Upper lobe of left lung (tissue), 4 donors: ENCODE measurements at regions not wholly inside any gene's neighbourhood (a gene's known extent, or its start where the extent isn't known, plus 50 kb on each side); places are given as distances from the start of the nearest gene placed in this dataset.
"Not testable (repeated sequence)": the region's sequence is repeated elsewhere in the genome, so short reads cannot be mapped to it uniquely, and the experiment has no call there.

Source experiments
- CTCF ChIP-seq, 6 experiments: fragments of 450-650 bp in 4 of 6; fragments of 200-600 bp in 2 of 6; sonication (generic) in 2 of 6; IDR thresholded peaks; one replicate each; pipeline ENCODE4 v1.5.1; 2016 to 2019; ENCODE audit warnings: antibody characterized with exemption in 6 of 6
- EP300 ChIP-seq, 4 donors: sonication (generic); formaldehyde crosslinking; IDR thresholded peaks; one replicate each; pipeline ENCODE4 v1.5.1; 2017; ENCODE audit warnings: antibody characterized with exemption in 4 of 4, control low read depth in 2 of 4
- POLR2A ChIP-seq, 4 donors: fragments of 450-650 bp; IDR thresholded peaks; one replicate each; pipeline ENCODE4 v1.5.1; 2016 to 2017; ENCODE audit warnings: antibody characterized with exemption in 4 of 4, mild to moderate bottlenecking in 2 of 4

- TF ChIP-seq EP300, CTCF, POLR2A (IDR thresholded peaks at IDR 0.05): not testable (repeated sequence)
Observed at GRCh38 chr6:158888171-158888570, 69.0 kb upstream of the EZR start.
